Hepatocyte (in vitro differentiated cells): ENCODE measurements at regions not wholly inside any gene's neighbourhood (a gene's known extent, or its start where the extent isn't known, plus 50 kb on each side); places are given as distances from the start of the nearest gene placed in this dataset.

Experiments used
- DNase-seq: peaks from one replicate; pipeline ENCODE4 v3.0.0-alpha.2; 2016; ENCODE audit warnings: low spot score
- H2AFZ ChIP-seq: fragments of 200-600 bp; sonication (generic); 2 replicates; pipeline ENCODE4 v1.6.0; 2016; ENCODE audit warnings: antibody characterized with exemption, mild to moderate bottlenecking
- H3K27ac ChIP-seq: fragments of 200-600 bp; sonication (generic); 2 replicates; pipeline ENCODE4 v1.5.1; 2016; ENCODE audit warnings: mild to moderate bottlenecking
- H3K27me3 ChIP-seq: fragments of 200-600 bp; sonication (generic); 2 replicates; pipeline ENCODE4 v1.6.1; 2016
- H3K36me3 ChIP-seq: fragments of 200-600 bp; sonication (generic); replicated peaks from 2 replicates; pipeline ENCODE4 v1.5.1; 2016; ENCODE audit warnings: low read depth; ENCODE audit not compliant: insufficient read depth
- H3K4me1 ChIP-seq: fragments of 200-600 bp; sonication (generic); 2 replicates; pipeline ENCODE4 v1.5.1; 2016; ENCODE audit warnings: mild to moderate bottlenecking, moderate library complexity; ENCODE audit not compliant: insufficient read depth
- H3K4me2 ChIP-seq: fragments of 200-600 bp; sonication (generic); 2 replicates; pipeline ENCODE4 v1.6.0; 2016
- H3K4me3 ChIP-seq: fragments of 200-600 bp; sonication (generic); 2 replicates; pipeline ENCODE4 v1.5.1; 2016; ENCODE audit warnings: mild to moderate bottlenecking
- H3K79me2 ChIP-seq: fragments of 200-600 bp; sonication (generic); 2 replicates; pipeline ENCODE4 v1.6.0; 2017; ENCODE audit warnings: mild to moderate bottlenecking
- H3K9me2 ChIP-seq: fragments of 200-600 bp; sonication (generic); replicated peaks from 2 replicates; pipeline ENCODE4 v1.6.0; 2017; ENCODE audit warnings: mild to moderate bottlenecking; ENCODE audit not compliant: insufficient read depth
- H3K9me3 ChIP-seq: fragments of 200-600 bp; sonication (generic); 2 replicates; pipeline ENCODE4 v1.5.1; 2016; ENCODE audit warnings: low read depth, mild to moderate bottlenecking
- H4K20me1 ChIP-seq: fragments of 200-600 bp; sonication (generic); 2 replicates; pipeline ENCODE4 v1.6.0; 2016; ENCODE audit warnings: mild to moderate bottlenecking; ENCODE audit not compliant: insufficient read depth, poor library complexity, severe bottlenecking
- CTCF ChIP-seq: fragments of 200-600 bp; sonication (generic); IDR thresholded peaks from 2 replicates; pipeline ENCODE4 v1.5.1; 2016; ENCODE audit warnings: antibody characterized with exemption, mild to moderate bottlenecking; ENCODE audit not compliant: poor library complexity
- EZH2 ChIP-seq: fragments of 200-600 bp; sonication (generic); IDR thresholded peaks from 2 replicates; pipeline ENCODE4 v1.6.1; 2016; ENCODE audit warnings: antibody characterized with exemption, mild to moderate bottlenecking, borderline replicate concordance
- EZH2phosphoT487 ChIP-seq: fragments of 200-600 bp; sonication (generic); IDR thresholded peaks from one replicate; pipeline ENCODE4 v1.6.1; 2018; ENCODE audit warnings: antibody characterized with exemption, mild to moderate bottlenecking, low read depth, moderate library complexity; ENCODE audit not compliant: unreplicated experiment, severe bottlenecking
- WGBS: methylation state at CpG from one replicate; pipeline ENCODE4 v1.1.6; 2016; ENCODE audit warnings: low lambda C conversion rate; ENCODE audit errors: missing lambda C conversion rate; 5-methylcytosine and 5-hydroxymethylcytosine counted together

- H3K4me1 ChIP-seq = no peaks in the 10 kb centered on the region
- TF ChIP-seq CTCF (no peak), EZH2phosphoT487 (no peak), EZH2 (no peak)
- no peaks in the 10 kb centered on the region for H3K27me3 ChIP-seq
- no peak overlapping the region for H3K27ac ChIP-seq
- H3K36me3 ChIP-seq = no peaks in the 10 kb centered on the region
- 89% methylated on average over 7 of the region's 7 CpGs for WGBS
- no peak for DNase-seq
- no peak overlapping the region for H3K4me3 ChIP-seq
- H2AFZ ChIP-seq = no peak overlapping the region
- no peak overlapping the region for H3K4me2 ChIP-seq
- no peaks in the 10 kb centered on the region for H4K20me1 ChIP-seq
- no peaks in the 10 kb centered on the region for H3K9me3 ChIP-seq
- no peaks in the 10 kb centered on the region for H3K79me2 ChIP-seq
- H3K9me2 ChIP-seq = no peaks in the 10 kb centered on the region
These were observed 175.4 kb upstream of the LINGO1 start for GRCh38 chr15:77808075-77808474.

- TF ChIP-seq CTCF (no peak), EZH2 (no peak), EZH2phosphoT487 (no peak)
- Histone ChIP-seq H3K4me2 (no peak overlapping the region), H3K9me3 (no peaks in the 10 kb centered on the region), H3K36me3 (no peaks in the 10 kb centered on the region), H3K4me3 (no peak overlapping the region), H3K27me3 (no peaks in the 10 kb centered on the region), H4K20me1 (no peaks in the 10 kb centered on the region), H3K4me1 (no peaks in the 10 kb centered on the region), H3K27ac (no peak overlapping the region), H3K79me2 (no peaks in the 10 kb centered on the region), H3K9me2 (no peaks in the 10 kb centered on the region), H2AFZ (no peak overlapping the region)
- no peak for DNase-seq
- 94% methylated on average over 9 of the region's 9 CpGs for WGBS
These were observed 174.9 kb upstream of the LINGO1 start for GRCh38 chr15:77807611-77808010.

GRCh38 chr15:77807115-77807514, 174.4 kb upstream of the LINGO1 start:
- H3K27me3 ChIP-seq = no peaks in the 10 kb centered on the region
- no peaks in the 10 kb centered on the region for H3K36me3 ChIP-seq
- 80% methylated on average over 6 of the region's 6 CpGs for WGBS
- H4K20me1 ChIP-seq = no peaks in the 10 kb centered on the region
- H3K9me3 ChIP-seq = no peaks in the 10 kb centered on the region
- no peak for TF ChIP-seq CTCF
- TF ChIP-seq EZH2 = no peak
- TF ChIP-seq EZH2phosphoT487 = no peak
- no peak overlapping the region for H2AFZ ChIP-seq
- no peak overlapping the region for H3K4me2 ChIP-seq
- H3K4me3 ChIP-seq = no peak overlapping the region
- DNase-seq = no peak
- H3K9me2 ChIP-seq = no peaks in the 10 kb centered on the region
- no peaks in the 10 kb centered on the region for H3K79me2 ChIP-seq
- no peak overlapping the region for H3K27ac ChIP-seq
- no peaks in the 10 kb centered on the region for H3K4me1 ChIP-seq

GRCh38 chr15:77804210-77804609, 171.5 kb upstream of the LINGO1 start:
- WGBS = 78% methylated on average over 9 of the region's 9 CpGs
- Histone ChIP-seq H3K36me3 (no peaks in the 10 kb centered on the region), H3K9me3 (no peaks in the 10 kb centered on the region), H3K4me2 (no peak overlapping the region), H4K20me1 (no peaks in the 10 kb centered on the region), H3K9me2 (no peaks in the 10 kb centered on the region), H3K4me1 (no peaks in the 10 kb centered on the region), H2AFZ (no peak overlapping the region), H3K4me3 (no peak overlapping the region), H3K27ac (no peak overlapping the region), H3K27me3 (no peaks in the 10 kb centered on the region), H3K79me2 (no peaks in the 10 kb centered on the region)
- DNase-seq = no peak
- no peak for TF ChIP-seq EZH2phosphoT487
- TF ChIP-seq CTCF = no peak
- no peak for TF ChIP-seq EZH2
